A549 (cell line): ENCODE measurements at regions not wholly inside any gene's neighbourhood (a gene's known extent, or its start where the extent isn't known, plus 50 kb on each side); places are given as distances from the start of the nearest gene placed in this dataset.

Experiments
- ATAC-seq, 2 experiments: fragments of 200-7000 bp in 1 of 2; fragments of >200 bp in 1 of 2; cut with Nextera tagmentation in 1 of 2; cut with Tn5 transposase in 1 of 2; 3 replicates each; pipeline versions ENCODE4 v1.8.0 to v1.9.1; 2018 to 2020; ENCODE audit warnings: mild to moderate bottlenecking in 1 of 2, moderate library complexity in 1 of 2
- CTCF ChIA-PET: fragments of 300-600 bp; sonication (Branson Sonifier 250); formaldehyde crosslinking; extraction: SDS; loops from one replicate; lab custom pipeline; 2021; ENCODE audit warnings: antibody characterized with exemption, inconsistent platforms; lab: Yijun Ruan, JAX
- POLR2A ChIA-PET: fragments of 350-600 bp; formaldehyde crosslinking; extraction: SDS; loops from one replicate; lab custom pipeline; 2021; ENCODE audit warnings: antibody characterized with exemption, inconsistent platforms; lab: Yijun Ruan, JAX
- DNase-seq, 2 experiments: peaks; one replicate each; pipeline versions ENCODE4 v3.0.0 to v3.0.0-alpha.2; 2011 to 2016; ENCODE audit warnings: low read depth in 1 of 2, low spot score in 1 of 2
- FAIRE-seq: peaks from 2 replicates; lab custom pipeline; 2011; peaks lifted over from hg19 to GRCh38; lab: Jason Lieb, UNC
- H3K27ac ChIP-seq, 2 experiments: fragments of >200 bp; sonication (Bioruptor Twin); formaldehyde crosslinking; 3 replicates each; pipeline ENCODE4 v1.5.1; 2016 to 2017
- H3K4me1 ChIP-seq: fragments of >200 bp; sonication (Bioruptor Twin); formaldehyde crosslinking; 3 replicates; pipeline ENCODE4 v1.6.1; 2016
- H3K4me2 ChIP-seq: fragments of >200 bp; sonication (Bioruptor Twin); formaldehyde crosslinking; 3 replicates; pipeline ENCODE4 v1.6.1; 2016
- H3K4me3 ChIP-seq: fragments of >200 bp; sonication (Bioruptor Twin); formaldehyde crosslinking; 3 replicates; pipeline ENCODE4 v1.5.1; 2016
- H3K9me3 ChIP-seq: fragments of >200 bp; sonication (Bioruptor Twin); formaldehyde crosslinking; 3 replicates; pipeline ENCODE4 v1.6.1; 2016
- CBX2 ChIP-seq: fragments of 200-600 bp; sonication (generic); IDR thresholded peaks from 2 replicates; pipeline ENCODE4 v1.6.1; 2016; ENCODE audit warnings: low read depth, mild to moderate bottlenecking, borderline replicate concordance
- EHF ChIP-seq: fragments of 250-450 bp; sonication (Bioruptor Pico); IDR thresholded peaks from 2 replicates; pipeline ENCODE4 v1.5.0; 2020; ENCODE audit warnings: mild to moderate bottlenecking
- ESRRA ChIP-seq: fragments of 150-350 bp; IDR thresholded peaks from 2 replicates; pipeline ENCODE4 v1.6.1; 2014; ENCODE audit warnings: mild to moderate bottlenecking, low read length, borderline replicate concordance
- FOSB ChIP-seq: fragments of 250-450 bp; sonication (Bioruptor Pico); IDR thresholded peaks from 2 replicates; pipeline ENCODE4 v1.5.0; 2020; ENCODE audit warnings: mild to moderate bottlenecking, moderate library complexity
- HDAC2 ChIP-seq: fragments of 200-600 bp; sonication (generic); IDR thresholded peaks from 2 replicates; pipeline ENCODE4 v1.6.1; 2016
- HOXB13 ChIP-seq: fragments of 250-450 bp; sonication (Bioruptor Pico); IDR thresholded peaks from 2 replicates; pipeline ENCODE4 v1.5.0; 2020; ENCODE audit warnings: low read depth, mild to moderate bottlenecking, moderate library complexity
- JUN ChIP-seq, 2 experiments: fragments of >200 bp; sonication (Bioruptor Twin); formaldehyde crosslinking; IDR thresholded peaks; 2 replicates in 1 of 2; 3 replicates in 1 of 2; pipeline ENCODE4 v1.6.1; 2016 to 2017
- JUNB ChIP-seq: fragments of >200 bp; sonication (Bioruptor Twin); formaldehyde crosslinking; IDR thresholded peaks from 2 replicates; pipeline ENCODE4 v1.6.1; 2016
- KDM1A ChIP-seq: fragments of 200-600 bp; sonication (generic); IDR thresholded peaks from 2 replicates; pipeline ENCODE4 v1.6.1; 2016; ENCODE audit warnings: low read depth, mild to moderate bottlenecking
- MAFK ChIP-seq: fragments of 450-650 bp; IDR thresholded peaks from 2 replicates; pipeline ENCODE4 v1.6.1; 2014; ENCODE audit not compliant: partially characterized antibody
- MAZ ChIP-seq: fragments of 150-350 bp; IDR thresholded peaks from 2 replicates; pipeline ENCODE4 v1.6.1; 2014; ENCODE audit warnings: antibody characterized with exemption, low read depth, low read length, borderline replicate concordance
- RCOR1 ChIP-seq: fragments of 150-350 bp; IDR thresholded peaks from 2 replicates; pipeline ENCODE4 v1.6.1; 2014; ENCODE audit warnings: antibody characterized with exemption, low read length, low read depth
- SMC3 ChIP-seq: fragments of >200 bp; sonication (Bioruptor Twin); formaldehyde crosslinking; IDR thresholded peaks from 3 replicates; pipeline ENCODE4 v1.6.1; 2018; ENCODE audit warnings: inconsistent platforms
- ZFP36 ChIP-seq: fragments of 450-650 bp; IDR thresholded peaks from 2 replicates; pipeline ENCODE4 v1.6.1; 2014; ENCODE audit warnings: borderline replicate concordance; ENCODE audit not compliant: partially characterized antibody
- ZSCAN20 ChIP-seq: fragments of 250-450 bp; sonication (Bioruptor Pico); IDR thresholded peaks from 2 replicates; pipeline ENCODE4 v1.8.0; 2022; ENCODE audit warnings: mild to moderate bottlenecking, moderate library complexity
- WGBS: methylation state at CpG from one replicate; pipeline ENCODE4 v1.1.6; 2017; ENCODE audit errors: missing lambda C conversion rate; 5-methylcytosine and 5-hydroxymethylcytosine counted together
- TF ChIP-seq, protein P1 (sequence below): fragments of 200-600 bp; sonication (generic); IDR thresholded peaks from 2 replicates; pipeline ENCODE4 v1.6.1; 2016; ENCODE audit warnings: antibody characterized with exemption, mild to moderate bottlenecking, moderate library complexity
- TF ChIP-seq, protein P2 (sequence below): fragments of 250-450 bp; sonication (Bioruptor Pico); IDR thresholded peaks from 2 replicates; pipeline ENCODE4 v1.5.0; 2020; ENCODE audit warnings: low read depth, mild to moderate bottlenecking, moderate library complexity
- TF ChIP-seq, protein P3 (sequence below): fragments of 150-350 bp; IDR thresholded peaks from 2 replicates; pipeline ENCODE4 v1.6.1; 2014; ENCODE audit warnings: low read depth, mild to moderate bottlenecking, low read length
- TF ChIP-seq, protein P4 (sequence below): fragments of >200 bp; sonication (Bioruptor Twin); formaldehyde crosslinking; IDR thresholded peaks from 3 replicates; pipeline ENCODE4 v1.5.1; 2016
- TF ChIP-seq, protein P5 (sequence below): IDR thresholded peaks from 2 replicates; pipeline ENCODE4 v1.6.1; 2012
- TF ChIP-seq, protein P6 (sequence below): fragments of >200 bp; sonication (Bioruptor Twin); formaldehyde crosslinking; IDR thresholded peaks from 2 replicates; pipeline ENCODE4 v1.6.1; 2016

DNA sequence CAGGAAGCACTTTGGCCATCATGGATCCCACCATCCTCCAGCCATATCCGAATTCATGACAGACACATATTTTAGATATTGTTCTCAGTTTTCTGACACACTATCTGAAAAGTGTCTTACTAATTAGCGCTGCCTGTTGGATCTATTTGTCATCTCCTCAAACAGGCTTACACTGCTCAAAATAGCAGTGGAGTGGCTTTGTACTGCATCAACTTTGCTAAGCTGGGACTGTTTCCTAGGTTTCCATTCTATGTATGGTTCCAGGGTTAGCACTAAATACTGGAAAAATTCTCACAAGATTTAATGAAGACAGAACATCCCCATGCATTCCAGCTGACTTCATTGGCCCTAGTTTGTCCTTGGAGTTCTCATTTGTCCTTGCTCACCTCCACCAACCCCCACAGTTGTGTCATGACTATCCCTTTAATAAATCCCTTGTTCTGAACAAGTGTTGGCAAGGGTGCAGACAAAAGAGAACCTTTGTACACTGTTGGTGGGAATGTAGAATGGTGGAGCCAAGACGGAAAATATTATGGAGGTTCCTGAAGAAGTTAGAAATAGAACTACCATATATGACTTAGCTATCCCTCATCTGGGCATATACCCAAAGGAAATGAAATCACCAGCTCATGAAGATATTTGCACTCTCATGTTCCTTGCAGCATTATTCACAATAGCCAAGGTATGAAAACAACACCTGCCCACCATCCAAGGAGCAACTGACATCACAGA is 136.5 kb upstream of the RAI14 start (continued):
- TF ChIP-seq, protein P1, sequence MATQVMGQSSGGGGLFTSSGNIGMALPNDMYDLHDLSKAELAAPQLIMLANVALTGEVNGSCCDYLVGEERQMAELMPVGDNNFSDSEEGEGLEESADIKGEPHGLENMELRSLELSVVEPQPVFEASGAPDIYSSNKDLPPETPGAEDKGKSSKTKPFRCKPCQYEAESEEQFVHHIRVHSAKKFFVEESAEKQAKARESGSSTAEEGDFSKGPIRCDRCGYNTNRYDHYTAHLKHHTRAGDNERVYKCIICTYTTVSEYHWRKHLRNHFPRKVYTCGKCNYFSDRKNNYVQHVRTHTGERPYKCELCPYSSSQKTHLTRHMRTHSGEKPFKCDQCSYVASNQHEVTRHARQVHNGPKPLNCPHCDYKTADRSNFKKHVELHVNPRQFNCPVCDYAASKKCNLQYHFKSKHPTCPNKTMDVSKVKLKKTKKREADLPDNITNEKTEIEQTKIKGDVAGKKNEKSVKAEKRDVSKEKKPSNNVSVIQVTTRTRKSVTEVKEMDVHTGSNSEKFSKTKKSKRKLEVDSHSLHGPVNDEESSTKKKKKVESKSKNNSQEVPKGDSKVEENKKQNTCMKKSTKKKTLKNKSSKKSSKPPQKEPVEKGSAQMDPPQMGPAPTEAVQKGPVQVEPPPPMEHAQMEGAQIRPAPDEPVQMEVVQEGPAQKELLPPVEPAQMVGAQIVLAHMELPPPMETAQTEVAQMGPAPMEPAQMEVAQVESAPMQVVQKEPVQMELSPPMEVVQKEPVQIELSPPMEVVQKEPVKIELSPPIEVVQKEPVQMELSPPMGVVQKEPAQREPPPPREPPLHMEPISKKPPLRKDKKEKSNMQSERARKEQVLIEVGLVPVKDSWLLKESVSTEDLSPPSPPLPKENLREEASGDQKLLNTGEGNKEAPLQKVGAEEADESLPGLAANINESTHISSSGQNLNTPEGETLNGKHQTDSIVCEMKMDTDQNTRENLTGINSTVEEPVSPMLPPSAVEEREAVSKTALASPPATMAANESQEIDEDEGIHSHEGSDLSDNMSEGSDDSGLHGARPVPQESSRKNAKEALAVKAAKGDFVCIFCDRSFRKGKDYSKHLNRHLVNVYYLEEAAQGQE, result no peak
- no peak for TF ChIP-seq MAFK
- no peak for TF ChIP-seq ZSCAN20 (CRISPR knock-in tag)
- TF ChIP-seq RCOR1, result no peak
- TF ChIP-seq, protein P2, sequence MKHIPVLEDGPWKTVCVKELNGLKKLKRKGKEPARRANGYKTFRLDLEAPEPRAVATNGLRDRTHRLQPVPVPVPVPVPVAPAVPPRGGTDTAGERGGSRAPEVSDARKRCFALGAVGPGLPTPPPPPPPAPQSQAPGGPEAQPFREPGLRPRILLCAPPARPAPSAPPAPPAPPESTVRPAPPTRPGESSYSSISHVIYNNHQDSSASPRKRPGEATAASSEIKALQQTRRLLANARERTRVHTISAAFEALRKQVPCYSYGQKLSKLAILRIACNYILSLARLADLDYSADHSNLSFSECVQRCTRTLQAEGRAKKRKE (CRISPR knock-in tag), result no peak

DNA sequence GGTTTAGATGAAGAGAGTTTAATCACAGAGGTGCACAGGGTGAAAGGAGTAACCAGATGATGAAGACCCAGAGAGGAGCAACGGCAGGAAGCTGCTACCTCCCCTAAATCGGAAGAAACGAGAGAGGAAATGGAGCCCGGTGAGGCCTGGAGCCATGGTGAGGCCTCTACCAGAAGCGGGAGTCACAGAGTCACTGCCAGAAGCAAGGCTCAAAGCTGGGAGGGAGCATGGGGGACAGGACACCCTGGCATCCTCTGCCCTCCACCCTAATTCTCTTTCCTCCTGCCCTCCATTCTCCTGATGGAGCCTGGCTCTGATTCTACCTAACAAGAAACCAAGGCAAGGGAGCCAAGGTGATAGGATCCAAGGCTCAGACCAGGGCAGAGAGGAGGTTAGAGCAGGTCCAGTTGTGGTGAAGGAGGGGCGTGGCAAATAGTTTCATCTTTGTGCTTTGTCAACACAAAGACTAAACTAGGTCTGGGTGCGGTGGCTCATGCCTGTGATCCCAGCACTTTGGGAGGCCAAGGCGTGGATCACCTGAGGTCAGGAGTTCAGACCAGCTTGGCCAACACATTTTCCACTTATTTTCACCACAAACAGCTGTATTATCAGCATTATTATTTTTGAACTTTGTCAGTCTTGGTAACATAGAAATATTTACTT is 134.4 kb upstream of the RAI14 start:
- TF ChIP-seq, protein P3, sequence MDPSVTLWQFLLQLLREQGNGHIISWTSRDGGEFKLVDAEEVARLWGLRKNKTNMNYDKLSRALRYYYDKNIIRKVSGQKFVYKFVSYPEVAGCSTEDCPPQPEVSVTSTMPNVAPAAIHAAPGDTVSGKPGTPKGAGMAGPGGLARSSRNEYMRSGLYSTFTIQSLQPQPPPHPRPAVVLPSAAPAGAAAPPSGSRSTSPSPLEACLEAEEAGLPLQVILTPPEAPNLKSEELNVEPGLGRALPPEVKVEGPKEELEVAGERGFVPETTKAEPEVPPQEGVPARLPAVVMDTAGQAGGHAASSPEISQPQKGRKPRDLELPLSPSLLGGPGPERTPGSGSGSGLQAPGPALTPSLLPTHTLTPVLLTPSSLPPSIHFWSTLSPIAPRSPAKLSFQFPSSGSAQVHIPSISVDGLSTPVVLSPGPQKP, result no peak
- TF ChIP-seq EHF (CRISPR knock-in tag), result no peak
- no peak for TF ChIP-seq HDAC2
- TF ChIP-seq, protein P2 (CRISPR knock-in tag), result no peak
- no peak for TF ChIP-seq ZFP36
- TF ChIP-seq SMC3, result no peak
- TF ChIP-seq JUN (IDR thresholded peaks at IDR 0.05), result no peak
- no peak for TF ChIP-seq ZSCAN20 (CRISPR knock-in tag)
- no peak for TF ChIP-seq HOXB13 (CRISPR knock-in tag)
- TF ChIP-seq, protein P4, sequence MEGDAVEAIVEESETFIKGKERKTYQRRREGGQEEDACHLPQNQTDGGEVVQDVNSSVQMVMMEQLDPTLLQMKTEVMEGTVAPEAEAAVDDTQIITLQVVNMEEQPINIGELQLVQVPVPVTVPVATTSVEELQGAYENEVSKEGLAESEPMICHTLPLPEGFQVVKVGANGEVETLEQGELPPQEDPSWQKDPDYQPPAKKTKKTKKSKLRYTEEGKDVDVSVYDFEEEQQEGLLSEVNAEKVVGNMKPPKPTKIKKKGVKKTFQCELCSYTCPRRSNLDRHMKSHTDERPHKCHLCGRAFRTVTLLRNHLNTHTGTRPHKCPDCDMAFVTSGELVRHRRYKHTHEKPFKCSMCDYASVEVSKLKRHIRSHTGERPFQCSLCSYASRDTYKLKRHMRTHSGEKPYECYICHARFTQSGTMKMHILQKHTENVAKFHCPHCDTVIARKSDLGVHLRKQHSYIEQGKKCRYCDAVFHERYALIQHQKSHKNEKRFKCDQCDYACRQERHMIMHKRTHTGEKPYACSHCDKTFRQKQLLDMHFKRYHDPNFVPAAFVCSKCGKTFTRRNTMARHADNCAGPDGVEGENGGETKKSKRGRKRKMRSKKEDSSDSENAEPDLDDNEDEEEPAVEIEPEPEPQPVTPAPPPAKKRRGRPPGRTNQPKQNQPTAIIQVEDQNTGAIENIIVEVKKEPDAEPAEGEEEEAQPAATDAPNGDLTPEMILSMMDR, result no peak
- TF ChIP-seq, protein P5, sequence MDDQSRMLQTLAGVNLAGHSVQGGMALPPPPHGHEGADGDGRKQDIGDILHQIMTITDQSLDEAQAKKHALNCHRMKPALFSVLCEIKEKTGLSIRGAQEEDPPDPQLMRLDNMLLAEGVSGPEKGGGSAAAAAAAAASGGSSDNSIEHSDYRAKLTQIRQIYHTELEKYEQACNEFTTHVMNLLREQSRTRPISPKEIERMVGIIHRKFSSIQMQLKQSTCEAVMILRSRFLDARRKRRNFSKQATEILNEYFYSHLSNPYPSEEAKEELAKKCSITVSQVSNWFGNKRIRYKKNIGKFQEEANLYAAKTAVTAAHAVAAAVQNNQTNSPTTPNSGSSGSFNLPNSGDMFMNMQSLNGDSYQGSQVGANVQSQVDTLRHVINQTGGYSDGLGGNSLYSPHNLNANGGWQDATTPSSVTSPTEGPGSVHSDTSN, result no peak
- TF ChIP-seq JUNB, result no peak
- TF ChIP-seq, protein P6, sequence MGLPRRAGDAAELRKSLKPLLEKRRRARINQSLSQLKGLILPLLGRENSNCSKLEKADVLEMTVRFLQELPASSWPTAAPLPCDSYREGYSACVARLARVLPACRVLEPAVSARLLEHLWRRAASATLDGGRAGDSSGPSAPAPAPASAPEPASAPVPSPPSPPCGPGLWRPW, result no peak
- no peak for TF ChIP-seq KDM1A
- no peak for TF ChIP-seq FOSB (CRISPR knock-in tag)
- no peak for TF ChIP-seq CBX2
- no peak for TF ChIP-seq ESRRA
- TF ChIP-seq MAZ, result no peak
- Histone ChIP-seq H3K4me3 (no peak overlapping the region), H3K9me3 (no peaks in the 10 kb centered on the region), H3K4me2 (no peak overlapping the region), H3K27ac (peak overlapping the region in 1 of 2 experiments; percentile 56; a peak in 3 of 6 replicates), H3K4me1 (peaks cover 49% of the 10 kb centered on the region)
- ChIA-PET POLR2A (interaction anchor here (0.6 kb wide), 1 partner anchor 193 kb away, joined by 3 read pairs; no protein-coding TSS in a partner anchor), CTCF (interaction anchor here (1.3 to 4.2 kb wide), 10 partner anchors 9 to 393 kb away, joined by 3 to 40 read pairs (median 18); partner anchors contain the start of genes BRIX1, RAD1 and RAI14)
- FAIRE-seq, result no peak
- 79% methylated on average over 8 of the region's 8 CpGs for WGBS
- ATAC-seq, result no peak
- no peak for DNase-seq
